ENCODE measurements at regions not wholly inside any gene's neighbourhood (a gene's known extent, or its start where the extent isn't known, plus 50 kb on each side); places are given as distances from the start of the nearest gene placed in this dataset.
"Not testable (repeated sequence)": the region's sequence is repeated elsewhere in the genome, so short reads cannot be mapped to it uniquely, and the experiment has no call there.

DNA sequence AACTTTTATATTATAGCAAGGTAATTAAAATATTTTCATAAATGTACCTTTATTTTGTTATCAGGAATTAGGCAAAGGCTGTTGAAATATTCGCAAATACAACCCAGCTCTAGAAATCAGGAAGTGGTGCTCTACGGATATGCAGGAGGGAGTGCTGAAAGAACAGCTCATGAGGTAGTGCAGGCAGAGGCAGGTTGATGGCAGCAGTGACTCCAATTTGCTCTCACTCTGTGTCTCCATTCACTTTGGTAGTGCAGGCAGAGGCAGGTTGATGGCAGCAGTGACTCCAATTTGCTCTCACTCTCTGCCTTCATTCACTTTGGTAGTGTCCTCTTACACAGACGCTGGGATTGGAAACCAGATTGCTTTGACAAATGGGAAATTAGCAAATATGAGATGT is 277.9 kb downstream of the TRIML1 start:
- DNase-seq (ENCODE audit: insufficient read length) (no peak), FAIRE-seq (no peak)
- no peak for TF ChIP-seq POLR2A (IDR thresholded peaks at IDR 0.05; ENCODE audit: low read depth, low read length)
- no peak for TF ChIP-seq POLR2AphosphoS5 (IDR thresholded peaks at IDR 0.05; ENCODE audit: low read depth, low read length)
- no peak for TF ChIP-seq TAF1 (IDR thresholded peaks at IDR 0.05; ENCODE audit: borderline replicate concordance, low read depth, low read length)

DNA sequence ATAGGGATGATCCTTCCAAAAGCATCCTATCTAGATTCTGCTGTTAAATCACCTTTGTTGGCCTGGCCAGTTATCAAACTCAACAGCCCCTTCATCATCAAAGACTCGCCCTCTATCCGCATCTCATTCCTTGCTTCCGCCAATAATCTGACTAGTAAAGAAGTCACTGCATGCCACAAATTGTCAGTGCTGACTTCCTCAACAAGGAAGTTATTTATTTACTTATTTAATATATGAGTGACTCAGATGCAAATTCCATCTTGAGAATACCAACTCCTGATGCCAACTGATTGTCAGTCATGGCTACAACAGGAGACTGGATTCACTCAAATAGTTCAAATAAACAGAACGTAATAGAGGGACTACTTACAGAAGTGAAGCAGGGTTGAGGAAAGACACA is 283.8 kb downstream of the TRIML1 start:
- FAIRE-seq: no peak

DNA sequence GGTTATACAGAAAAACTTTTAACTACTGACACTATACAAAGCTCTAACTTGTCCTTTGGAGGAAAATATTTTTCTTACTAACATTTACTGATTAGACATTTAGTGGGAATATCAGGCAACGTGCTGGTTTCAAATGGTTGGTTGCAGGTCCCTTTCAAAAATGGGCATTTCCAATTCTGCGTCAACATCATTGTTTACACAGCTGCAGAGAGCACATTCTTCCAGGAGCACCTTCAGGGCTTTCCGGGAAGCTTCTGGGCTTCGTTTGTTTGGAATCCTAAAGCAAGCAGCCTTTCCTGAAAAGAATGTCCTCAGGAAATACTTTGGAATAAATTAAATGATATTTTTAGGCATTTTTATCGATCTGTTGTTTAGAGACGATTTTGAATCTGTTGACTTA is 289.7 kb downstream of the TRIML1 start:
- TF ChIP-seq TAF1 (IDR thresholded peaks at IDR 0.05; ENCODE audit: borderline replicate concordance, low read depth, low read length): no peak
- TF ChIP-seq POLR2A (IDR thresholded peaks at IDR 0.05; ENCODE audit: low read depth, low read length): no peak
- no peak for TF ChIP-seq POLR2AphosphoS5 (IDR thresholded peaks at IDR 0.05; ENCODE audit: low read depth, low read length)
- FAIRE-seq (no peak), DNase-seq (ENCODE audit: insufficient read length) (no peak)

More for the DNA sequence above, 283.8 kb downstream of the TRIML1 start:
- DNase-seq (ENCODE audit: insufficient read length): no peak
- TF ChIP-seq POLR2AphosphoS5 (IDR thresholded peaks at IDR 0.05; ENCODE audit: low read depth, low read length): no peak
- TF ChIP-seq TAF1 (IDR thresholded peaks at IDR 0.05; ENCODE audit: borderline replicate concordance, low read depth, low read length): no peak
- TF ChIP-seq POLR2A (IDR thresholded peaks at IDR 0.05; ENCODE audit: low read depth, low read length): no peak

DNA sequence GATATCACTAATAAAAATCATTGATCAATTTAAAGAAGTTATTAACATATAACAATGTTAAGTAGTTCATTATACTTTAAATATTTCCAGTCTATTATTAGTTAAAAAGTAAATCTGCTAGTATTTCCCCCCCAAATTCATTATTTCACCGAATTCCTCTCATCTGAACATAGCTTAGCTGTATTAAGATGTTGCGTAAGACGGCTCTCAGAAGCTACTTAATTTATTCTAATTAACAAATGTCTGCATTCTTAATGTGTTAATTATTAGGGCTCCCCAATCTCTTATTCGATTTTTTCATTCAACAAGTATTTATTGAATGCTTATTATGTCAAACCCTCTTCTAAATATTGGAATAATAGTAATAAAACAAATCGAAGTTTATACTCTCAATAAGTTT is 290.7 kb downstream of the TRIML1 start:
- FAIRE-seq (no peak), DNase-seq (ENCODE audit: insufficient read length) (no peak)
- TF ChIP-seq POLR2AphosphoS5 (IDR thresholded peaks at IDR 0.05; ENCODE audit: low read depth, low read length) (no peak), TAF1 (IDR thresholded peaks at IDR 0.05; ENCODE audit: borderline replicate concordance, low read depth, low read length) (no peak), POLR2A (IDR thresholded peaks at IDR 0.05; ENCODE audit: low read depth, low read length) (no peak)

DNA sequence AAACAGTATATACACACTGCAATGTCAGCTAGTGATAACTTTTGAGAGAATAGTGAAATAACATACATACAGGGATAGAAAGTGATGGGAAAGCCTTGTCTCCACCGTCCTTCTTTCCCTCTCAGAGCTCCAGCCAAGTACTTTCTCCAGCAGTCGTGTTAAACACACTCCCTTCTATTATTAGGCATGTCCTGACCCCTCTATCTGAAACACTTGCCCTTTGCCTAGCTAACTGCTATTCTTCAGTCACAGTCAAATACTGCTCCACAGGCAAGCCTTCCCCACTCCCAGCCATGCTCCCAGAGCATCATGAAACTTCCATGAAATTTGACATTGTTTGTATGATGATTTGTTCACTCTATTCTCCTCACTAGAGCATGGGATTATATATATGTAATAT is 291.1 kb downstream of the TRIML1 start:
- TF ChIP-seq POLR2AphosphoS5 (IDR thresholded peaks at IDR 0.05; ENCODE audit: low read depth, low read length) (no peak), POLR2A (IDR thresholded peaks at IDR 0.05; ENCODE audit: low read depth, low read length) (no peak), TAF1 (IDR thresholded peaks at IDR 0.05; ENCODE audit: borderline replicate concordance, low read depth, low read length) (no peak)
- DNase-seq (ENCODE audit: insufficient read length): no peak
- FAIRE-seq: no peak

- DNase-seq (ENCODE audit: insufficient read length) (no peak), FAIRE-seq (no peak)
- TF ChIP-seq POLR2A (IDR thresholded peaks at IDR 0.05; ENCODE audit: low read depth, low read length): no peak
- TF ChIP-seq TAF1 (IDR thresholded peaks at IDR 0.05; ENCODE audit: borderline replicate concordance, low read depth, low read length): no peak
- no peak for TF ChIP-seq POLR2AphosphoS5 (IDR thresholded peaks at IDR 0.05; ENCODE audit: low read depth, low read length)
Observed at GRCh38 chr4:188432328-188432727, 293.1 kb downstream of the TRIML1 start.

GRCh38 chr4:188433741-188434315 is 294.6 kb downstream of the TRIML1 start:
- DNase-seq (ENCODE audit: insufficient read length) (no peak), FAIRE-seq (no peak)
- TF ChIP-seq POLR2AphosphoS5 (IDR thresholded peaks at IDR 0.05; ENCODE audit: low read depth, low read length) (no peak), POLR2A (IDR thresholded peaks at IDR 0.05; ENCODE audit: low read depth, low read length) (no peak), TAF1 (IDR thresholded peaks at IDR 0.05; ENCODE audit: borderline replicate concordance, low read depth, low read length) (no peak)

GRCh38 chr4:188434643-188435042 is 295.4 kb downstream of the TRIML1 start:
- FAIRE-seq: no peak
- TF ChIP-seq TAF1 (IDR thresholded peaks at IDR 0.05; ENCODE audit: borderline replicate concordance, low read depth, low read length) (no peak), POLR2AphosphoS5 (IDR thresholded peaks at IDR 0.05; ENCODE audit: low read depth, low read length) (no peak), POLR2A (IDR thresholded peaks at IDR 0.05; ENCODE audit: low read depth, low read length) (no peak)
- no peak for DNase-seq (ENCODE audit: insufficient read length)

GRCh38 chr4:188435381-188435780 is 296.1 kb downstream of the TRIML1 start:
- TF ChIP-seq TAF1 (IDR thresholded peaks at IDR 0.05; ENCODE audit: borderline replicate concordance, low read depth, low read length) (no peak), POLR2AphosphoS5 (IDR thresholded peaks at IDR 0.05; ENCODE audit: low read depth, low read length) (no peak), POLR2A (IDR thresholded peaks at IDR 0.05; ENCODE audit: low read depth, low read length) (no peak)
- FAIRE-seq (no peak), DNase-seq (ENCODE audit: insufficient read length) (no peak)

- no peak for TF ChIP-seq POLR2A (IDR thresholded peaks at IDR 0.05; ENCODE audit: low read depth, low read length)
- TF ChIP-seq POLR2AphosphoS5 (IDR thresholded peaks at IDR 0.05; ENCODE audit: low read depth, low read length): no peak
- no peak for TF ChIP-seq TAF1 (IDR thresholded peaks at IDR 0.05; ENCODE audit: borderline replicate concordance, low read depth, low read length)
- FAIRE-seq (no peak), DNase-seq (ENCODE audit: insufficient read length) (no peak)
Observed at GRCh38 chr4:188437535-188437934, 298.3 kb downstream of the TRIML1 start.

DNA sequence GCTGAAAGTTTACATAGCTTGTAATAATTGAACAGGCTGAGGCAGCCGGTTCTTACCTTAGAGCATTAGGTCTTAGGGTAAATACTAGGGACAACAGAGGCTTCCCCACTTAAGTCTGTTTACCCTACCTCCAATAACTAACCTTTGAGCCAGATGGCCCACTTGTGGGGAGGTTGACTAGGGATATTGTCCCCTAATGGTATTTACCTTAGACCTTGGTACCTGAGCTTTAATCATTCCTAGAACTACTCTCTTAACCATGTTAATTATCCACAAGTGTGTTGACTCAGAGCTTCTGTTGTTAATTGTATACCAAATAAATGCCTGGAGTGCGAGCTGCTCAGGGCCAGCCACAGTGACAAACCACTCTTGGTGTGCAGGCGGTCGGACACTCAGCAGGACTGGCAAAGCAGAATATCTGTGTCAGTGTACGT is 299.2 kb downstream of the TRIML1 start:
- not testable (repeated sequence) for FAIRE-seq; DNase-seq (ENCODE audit: insufficient read length)

DNA sequence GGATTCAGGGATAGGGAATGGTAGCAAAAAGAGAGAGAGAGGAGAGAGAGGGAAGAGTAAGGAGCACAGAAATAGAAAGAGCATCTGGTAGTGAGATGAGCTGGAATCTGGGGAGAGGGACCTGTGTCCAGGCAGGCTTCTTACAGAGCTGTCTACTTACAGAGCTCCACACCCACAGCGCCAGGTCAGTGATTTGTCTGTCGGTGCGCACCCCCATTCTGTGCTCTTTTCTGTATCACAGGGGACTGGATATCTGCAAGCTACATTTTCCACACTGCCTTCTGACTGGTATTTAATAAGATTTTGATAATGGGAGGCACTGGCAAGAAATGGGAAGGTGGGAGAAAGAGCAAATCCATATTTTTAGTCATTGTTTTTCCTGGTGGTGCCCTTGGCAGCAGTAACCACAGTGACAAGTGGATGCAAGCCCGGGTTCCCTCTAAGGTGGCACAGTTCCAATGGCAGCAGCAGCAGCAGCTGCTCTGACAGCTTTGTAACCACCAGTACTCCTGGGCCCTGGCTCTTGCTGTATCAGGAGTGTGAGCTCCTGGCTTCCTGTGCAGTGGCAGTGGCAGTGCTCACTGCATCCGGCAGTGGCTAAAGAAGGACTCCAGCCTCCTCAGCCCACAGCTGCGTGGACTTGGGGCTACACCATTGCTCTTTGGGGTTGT is 300.5 kb downstream of the TRIML1 start:
- DNase-seq (ENCODE audit: insufficient read length) (no peak), FAIRE-seq (no peak)
- TF ChIP-seq POLR2A (IDR thresholded peaks at IDR 0.05; ENCODE audit: low read depth, low read length): no peak
- TF ChIP-seq POLR2AphosphoS5 (IDR thresholded peaks at IDR 0.05; ENCODE audit: low read depth, low read length): no peak
- no peak for TF ChIP-seq TAF1 (IDR thresholded peaks at IDR 0.05; ENCODE audit: borderline replicate concordance, low read depth, low read length)

Data from GM12892 (cell line).